NOMO-1 (cell line): ENCODE measurements at regions not wholly inside any gene's neighbourhood (a gene's known extent, or its start where the extent isn't known, plus 50 kb on each side); places are given as distances from the start of the nearest gene placed in this dataset.

Source experiments
- DNase-seq, 2 experiments: peaks; one replicate each; lab custom pipeline; 2025; ENCODE audit not compliant: unreplicated experiment in 2 of 2; lab: John Stamatoyannopoulos, UW

DNA sequence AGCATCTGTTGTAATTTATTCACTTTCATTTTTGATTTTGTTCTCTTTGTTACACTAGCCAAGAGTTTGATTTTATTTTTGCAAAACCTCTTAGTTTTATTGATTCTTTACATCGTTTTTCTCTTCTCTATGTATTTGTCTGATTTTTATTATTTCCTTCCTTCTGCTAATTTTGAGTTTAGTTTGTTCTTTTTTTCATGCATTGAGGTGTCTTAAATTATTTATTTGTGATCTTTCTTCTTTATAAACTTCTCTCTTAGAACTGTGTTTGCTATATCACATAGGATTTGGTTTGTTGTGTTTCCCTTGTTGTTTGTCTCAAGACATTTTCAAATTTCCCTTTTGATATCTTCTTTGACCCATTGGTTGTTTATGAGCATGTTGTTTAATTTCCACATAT is 51.7 kb upstream of the NFKBIA start:
- no peak for DNase-seq

- no peak for DNase-seq
These were observed 53.9 kb upstream of the NFKBIA start for GRCh38 chr14:35458442-35458841.

DNA sequence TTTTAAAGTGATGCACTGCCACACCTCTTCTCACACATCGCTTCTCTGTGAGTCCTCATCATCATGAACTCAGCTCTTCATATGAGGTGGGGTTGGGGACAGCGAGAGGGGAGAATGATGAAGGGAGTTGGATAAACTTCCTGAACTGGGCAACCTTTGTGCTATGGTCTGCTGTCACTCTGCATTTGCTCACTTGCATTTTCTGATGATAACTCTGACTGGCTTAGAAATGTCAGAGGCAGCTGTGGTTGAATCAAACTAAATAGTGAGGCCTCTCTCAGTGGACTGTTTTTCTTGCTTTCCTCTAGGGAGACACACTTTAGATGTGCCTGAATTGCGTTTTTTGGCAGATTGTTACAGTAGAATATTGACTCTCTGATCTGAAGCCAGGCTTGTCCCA is 55.2 kb upstream of the NFKBIA start:
- no peak for DNase-seq

DNA sequence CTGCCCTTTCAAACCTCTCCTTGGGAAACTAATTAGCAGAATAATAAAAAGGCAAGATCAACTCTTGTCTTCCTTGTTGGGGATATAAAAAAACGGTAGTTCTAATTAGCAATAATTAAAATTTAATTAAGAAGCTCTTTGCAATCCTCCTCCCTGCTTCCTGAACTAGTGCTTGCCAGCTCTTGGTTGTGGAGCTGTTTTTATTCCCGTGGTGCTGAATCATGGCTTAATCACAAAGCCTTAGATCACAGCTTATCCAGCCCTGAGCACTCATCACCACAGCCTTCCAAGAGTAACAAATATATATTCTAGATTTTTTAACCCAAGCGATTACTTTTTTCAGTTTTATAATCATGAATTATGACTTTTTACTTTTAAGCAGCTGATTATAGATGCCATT is 63.2 kb upstream of the INSM2 start:
- DNase-seq: no peak

DNA sequence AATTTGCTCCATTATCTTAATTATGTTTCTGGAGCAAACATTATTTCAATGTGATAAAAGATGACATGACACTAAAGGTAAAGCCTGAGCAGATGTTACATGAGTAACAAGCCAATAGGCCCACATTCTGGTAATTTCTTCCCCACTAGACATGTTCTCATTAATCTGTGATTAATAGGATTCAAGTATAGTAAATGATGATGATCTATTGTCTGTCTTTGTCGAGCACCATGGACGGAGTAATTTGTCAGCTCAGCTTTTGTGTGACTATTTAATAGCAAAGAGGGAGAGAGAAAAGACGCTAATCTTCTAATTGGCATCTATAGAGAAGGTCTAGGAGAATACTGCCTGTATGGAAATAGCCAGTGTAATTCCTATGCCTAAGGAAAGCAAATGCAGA is 62.2 kb upstream of the INSM2 start:
- DNase-seq: no peak

DNA sequence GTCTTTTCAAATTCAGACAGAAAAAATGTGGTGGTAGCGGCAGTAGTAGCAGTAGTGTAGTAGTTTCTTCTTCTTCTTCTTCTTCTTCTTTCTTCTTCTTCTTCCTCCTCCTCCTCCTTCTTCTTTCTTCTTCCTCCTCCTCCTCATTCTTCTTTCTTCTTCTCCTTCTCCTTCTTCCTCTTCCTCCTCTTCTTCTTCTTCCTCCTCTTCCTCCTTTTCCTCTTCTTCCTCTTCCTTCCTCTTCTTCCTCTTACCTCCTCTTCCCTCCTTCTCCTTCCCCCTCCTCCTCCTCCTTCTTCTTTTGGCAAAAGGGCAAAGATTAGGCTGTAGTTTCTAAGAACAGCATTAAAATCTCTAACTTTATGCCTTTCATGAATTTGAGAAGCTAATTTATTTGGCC is 59.6 kb upstream of the INSM2 start:
- DNase-seq: no peak

DNA sequence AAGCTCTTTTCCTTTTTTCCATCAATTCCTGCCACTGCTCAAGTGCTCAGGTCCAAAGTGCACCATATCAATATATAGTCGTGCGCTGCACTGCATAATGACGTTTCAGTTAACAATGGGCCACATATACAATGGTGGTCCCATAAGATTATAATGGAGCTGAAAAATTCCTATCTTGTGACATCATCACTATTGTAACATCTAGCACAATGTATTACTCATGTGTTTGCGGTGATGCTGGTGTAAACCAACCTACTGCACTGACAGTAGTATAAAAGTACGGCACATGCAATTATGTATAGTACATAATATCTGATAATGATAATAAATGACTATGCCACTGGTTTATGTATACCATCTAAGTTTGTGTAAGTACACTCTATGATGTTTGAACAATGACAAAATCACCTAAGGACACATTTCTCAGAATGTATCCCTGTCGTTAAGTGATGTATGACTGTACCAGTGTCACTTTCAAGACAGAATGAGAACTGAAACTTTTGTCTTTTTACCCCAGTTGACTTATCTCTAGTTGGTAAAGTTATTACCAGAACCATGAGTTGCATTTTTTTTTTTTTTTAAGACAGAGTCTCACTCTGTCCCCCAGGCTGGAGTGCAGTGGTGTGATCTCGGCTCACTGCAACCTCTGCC is 53.7 kb upstream of the INSM2 start:
- peak in 1 of 2 experiments; percentile 7 for DNase-seq

DNA sequence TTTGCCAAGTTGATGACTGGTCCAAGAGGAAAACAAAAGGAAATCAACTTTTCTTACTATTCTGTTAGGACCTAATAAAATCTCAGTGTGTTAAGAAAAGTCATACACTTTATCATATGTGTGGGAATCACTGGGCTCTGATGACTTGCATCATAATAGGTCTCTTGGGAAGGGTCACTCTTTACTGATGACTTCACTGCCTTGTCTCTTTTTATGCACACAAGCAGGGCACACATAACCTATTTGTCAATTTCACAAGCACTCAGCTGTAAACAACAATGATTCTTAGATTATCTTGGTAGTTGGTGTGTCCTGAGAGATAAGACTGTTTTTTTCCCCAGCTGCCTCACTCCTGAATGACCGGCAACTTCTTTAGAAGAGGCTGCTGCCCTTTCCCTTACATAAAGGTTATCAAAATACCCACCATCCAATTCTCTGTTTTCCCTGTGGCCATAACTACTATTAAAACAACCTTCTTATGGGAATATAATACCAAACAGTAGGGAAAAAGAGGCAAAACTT is 50.9 kb upstream of the INSM2 start:
- no peak for DNase-seq
